NCI-H2081 treated with DMSO at 0.1 percent for 48 hours (cell line): ENCODE measurements at regions not wholly inside any gene's neighbourhood (a gene's known extent, or its start where the extent isn't known, plus 50 kb on each side); places are given as distances from the start of the nearest gene placed in this dataset.

Experiments used
- DNase-seq: peaks from one replicate; lab custom pipeline; 2025; lab: John Stamatoyannopoulos, UW

DNA sequence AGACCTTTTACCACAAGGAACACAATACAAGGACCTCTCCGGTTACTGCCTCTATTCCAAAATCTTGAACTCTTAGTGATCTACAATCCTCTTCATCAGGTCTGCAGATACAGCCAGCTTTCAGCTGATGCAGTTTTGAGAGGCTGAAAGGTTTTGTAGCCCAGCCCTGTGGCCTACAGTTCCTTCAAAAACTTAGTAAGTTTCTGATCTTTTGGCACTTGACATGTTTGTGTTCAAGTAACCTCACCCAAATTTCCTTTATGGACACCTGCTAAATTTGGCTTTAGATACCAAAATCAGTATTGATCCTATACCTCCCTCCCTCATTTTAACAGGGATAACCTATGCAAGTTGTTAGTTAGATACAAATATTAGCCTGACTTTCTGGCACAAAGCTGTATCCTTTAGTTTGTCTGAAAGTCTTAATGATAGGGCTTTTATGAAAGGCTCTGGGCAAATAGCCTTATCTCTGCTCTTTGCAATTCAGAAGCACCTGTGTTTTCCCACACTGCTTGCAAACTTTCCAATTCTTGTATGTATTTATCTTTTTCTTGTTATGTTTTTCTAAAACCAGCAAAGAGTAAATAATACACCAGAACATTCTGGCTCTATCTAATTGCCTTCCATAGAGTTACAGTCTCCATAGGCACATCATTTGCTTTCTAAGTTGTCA is 650.5 kb upstream of the KLHL29 start:
- no peak for DNase-seq

GRCh38 chr2:22737144-22737543 is 647.8 kb upstream of the KLHL29 start:
- no peak for DNase-seq

GRCh38 chr2:22741216-22741615 is 643.8 kb upstream of the KLHL29 start:
- no peak for DNase-seq

- DNase-seq: no peak
Measured at GRCh38 chr2:22748909-22749308, 636.1 kb upstream of the KLHL29 start.

DNA sequence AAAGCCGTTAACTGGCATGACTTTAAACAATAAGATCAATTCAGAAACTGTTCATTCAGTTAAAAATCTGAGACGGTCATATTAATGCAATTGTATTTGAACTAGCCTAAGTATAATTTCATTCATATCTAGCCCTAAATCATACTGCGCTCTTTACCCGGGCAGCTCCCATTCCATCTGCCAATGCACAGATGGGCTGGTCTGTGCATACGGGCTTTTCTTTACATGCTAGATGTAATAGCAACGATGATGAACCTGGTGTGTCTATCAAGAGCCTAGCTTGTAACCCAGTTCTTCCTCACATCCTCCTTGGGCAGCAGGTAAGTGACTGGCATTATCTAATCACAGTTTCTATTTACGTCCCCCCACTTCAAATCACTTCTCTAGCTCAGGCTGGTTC is 631.5 kb upstream of the KLHL29 start:
- DNase-seq: no peak

GRCh38 chr2:22756276-22757043 is 628.5 kb upstream of the KLHL29 start:
- no peak for DNase-seq

- no peak for DNase-seq
Measured at GRCh38 chr2:22769497-22769896, 615.5 kb upstream of the KLHL29 start.

GRCh38 chr2:22784566-22784965 is 600.4 kb upstream of the KLHL29 start:
- DNase-seq: no peak

DNA sequence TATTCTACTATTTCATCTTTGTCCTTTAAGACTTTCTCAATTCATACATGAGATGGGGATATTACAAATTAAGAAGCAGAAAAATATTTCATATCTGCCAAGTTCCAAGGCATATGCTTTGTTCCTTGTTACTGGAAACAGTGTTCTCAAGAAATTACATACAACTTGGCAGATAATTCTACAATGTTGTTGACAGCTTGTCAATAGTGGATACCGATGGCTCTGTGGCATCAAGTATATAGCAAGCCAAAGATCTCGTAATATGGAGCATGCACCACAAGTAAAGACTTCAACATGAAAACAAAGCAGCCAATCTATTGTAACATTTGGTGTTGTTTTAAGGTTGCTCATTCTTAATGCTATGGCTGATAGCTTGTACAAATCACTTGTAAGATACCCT is 598.2 kb upstream of the KLHL29 start:
- DNase-seq: no peak

- no peak for DNase-seq
Measured at GRCh38 chr2:22787745-22788144, 597.2 kb upstream of the KLHL29 start.

- no peak for DNase-seq
Measured at GRCh38 chr2:22788749-22789327, 596.1 kb upstream of the KLHL29 start.

DNA sequence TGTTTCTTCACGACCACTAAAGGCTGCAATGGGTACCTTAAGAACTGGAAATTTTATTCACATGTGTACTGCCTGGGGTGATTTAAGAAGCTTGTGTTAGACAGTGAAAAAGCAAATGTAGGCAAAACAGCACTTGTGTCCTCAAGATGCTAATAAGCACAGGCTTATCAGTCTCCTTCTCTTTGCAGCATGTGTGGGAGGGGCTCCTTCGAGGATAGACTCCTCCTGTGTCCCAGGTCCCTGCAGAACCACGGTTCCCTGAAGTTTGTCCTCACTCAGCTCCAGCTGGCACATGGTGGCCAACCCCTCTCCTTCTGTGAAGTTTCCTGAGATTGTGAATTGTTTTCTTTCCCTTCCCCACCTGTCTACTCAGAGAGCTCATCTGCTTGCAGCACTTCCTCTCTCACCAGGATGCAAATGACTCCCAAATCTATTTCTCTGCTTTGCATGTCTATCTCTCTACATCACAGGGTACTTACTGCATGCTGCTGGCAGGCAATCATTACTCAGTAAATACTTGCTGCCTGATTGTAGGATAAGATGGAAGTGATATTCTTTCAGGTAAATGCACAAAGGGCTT is 589.6 kb upstream of the KLHL29 start:
- DNase-seq: no peak

DNA sequence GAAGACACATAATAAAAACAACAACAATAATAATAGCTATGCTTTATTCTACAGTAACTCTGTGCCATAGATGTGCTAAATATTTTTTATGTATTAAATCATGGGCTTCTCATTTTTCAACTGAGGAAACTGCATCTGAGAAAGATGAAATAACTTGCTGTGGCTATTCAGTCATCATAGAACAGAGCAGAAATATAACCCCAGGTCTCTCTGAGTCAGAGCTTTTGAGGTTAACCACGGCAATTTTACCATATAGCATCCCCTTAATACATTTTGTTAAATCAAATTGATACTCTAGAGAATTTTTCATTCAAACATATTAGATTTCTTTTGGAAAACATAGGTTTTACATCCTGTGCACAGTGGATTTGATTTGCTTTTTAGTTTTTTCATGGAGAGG is 586.6 kb upstream of the KLHL29 start:
- DNase-seq: no peak

- DNase-seq: no peak
Measured at GRCh38 chr2:22800412-22800811, 584.6 kb upstream of the KLHL29 start.

- DNase-seq: no peak
Measured at GRCh38 chr2:22801071-22801470, 583.9 kb upstream of the KLHL29 start.

- no peak for DNase-seq
Measured at GRCh38 chr2:22801970-22802369, 583.0 kb upstream of the KLHL29 start.

DNA sequence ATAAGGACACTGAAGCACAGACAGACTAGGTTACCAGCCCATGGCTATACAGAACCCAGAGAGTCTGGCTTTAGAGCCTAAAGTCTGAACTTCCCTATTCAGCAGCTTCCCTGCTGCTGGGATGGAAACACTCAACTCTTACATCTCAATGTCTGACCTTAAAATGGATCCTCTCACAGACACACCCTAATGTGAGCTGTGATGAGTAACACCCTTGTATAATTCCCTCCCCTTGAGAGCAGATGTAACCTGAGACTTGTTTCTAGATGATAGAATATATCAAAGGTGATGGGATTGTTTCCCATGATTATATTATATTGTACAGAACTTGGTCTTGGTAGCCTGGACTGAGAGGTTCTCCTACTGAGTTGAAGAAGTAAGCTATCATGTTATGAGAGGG is 577.1 kb upstream of the KLHL29 start:
- DNase-seq: no peak

- DNase-seq: no peak
Measured at GRCh38 chr2:22810602-22811001, 574.4 kb upstream of the KLHL29 start.

DNA sequence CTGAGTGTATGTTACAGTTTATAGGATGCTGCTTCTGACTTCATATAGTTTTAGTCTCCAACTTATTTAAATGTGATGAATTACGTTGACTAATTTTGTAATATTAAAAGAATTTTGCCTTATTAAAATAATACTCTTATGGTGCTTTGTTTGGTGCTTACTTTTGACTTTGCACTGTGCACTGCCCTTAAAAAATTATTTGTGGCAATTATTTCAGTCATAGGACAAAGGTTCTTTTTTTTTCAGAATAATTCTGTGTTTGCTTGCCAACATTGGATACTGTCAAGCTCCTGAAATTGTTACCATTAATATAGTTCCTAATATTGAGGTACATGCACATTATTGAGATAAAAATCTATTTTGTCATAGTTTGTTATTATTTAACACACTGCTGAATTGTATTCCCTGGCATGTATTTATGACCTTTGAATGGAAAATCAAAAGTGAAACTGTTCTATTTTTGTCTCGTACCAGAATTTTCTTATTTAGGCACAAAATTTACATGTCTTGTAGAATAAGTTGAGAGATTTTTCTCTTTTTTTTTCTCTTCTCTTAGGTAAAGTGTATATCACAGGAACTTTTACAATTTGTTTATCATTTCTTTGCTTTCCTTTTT is 572.8 kb upstream of the KLHL29 start:
- DNase-seq: no peak

GRCh38 chr2:22817197-22817596 is 567.8 kb upstream of the KLHL29 start:
- no peak for DNase-seq

- no peak for DNase-seq
Measured at GRCh38 chr2:22821458-22821857, 563.5 kb upstream of the KLHL29 start.

DNA sequence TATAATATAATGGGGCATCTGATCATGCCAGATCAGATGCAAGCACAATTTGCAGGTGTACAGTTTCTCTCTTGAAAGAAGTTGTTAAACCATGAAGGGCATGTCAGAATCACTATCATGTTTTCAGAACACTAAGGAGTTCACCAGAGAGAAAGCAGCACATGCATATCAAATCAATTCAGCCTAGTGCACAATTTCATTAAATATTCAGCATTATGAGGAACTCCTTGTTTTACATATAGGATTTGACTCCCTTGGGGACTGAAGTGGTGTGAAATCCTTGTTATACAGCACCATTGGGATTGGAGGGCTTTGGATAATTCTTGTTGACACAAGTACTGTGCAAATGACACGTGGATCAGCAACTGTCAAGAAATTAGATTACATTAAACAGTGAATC is 562.1 kb upstream of the KLHL29 start:
- no peak for DNase-seq

GRCh38 chr2:22824618-22825017 is 560.4 kb upstream of the KLHL29 start:
- DNase-seq: no peak
